Natural killer cell (primary cell): ENCODE measurements at regions not wholly inside any gene's neighbourhood (a gene's known extent, or its start where the extent isn't known, plus 50 kb on each side); places are given as distances from the start of the nearest gene placed in this dataset.

Experiments
- ATAC-seq, 3 donors: fragments of 150-1000 bp in 2 of 3; fragments of 200-7000 bp in 1 of 3; cut with Tn5 transposase; 1 replicate in 1 of 3; 2 replicates in 2 of 3; pipeline ENCODE4 v1.10.0; 2021; ENCODE audit warnings: mild to moderate bottlenecking in 2 of 3, moderate library complexity in 2 of 3
- DNase-seq, 2 donors: peaks; one replicate each; pipeline versions ENCODE4 v3.0.0 to v3.0.0-alpha.2; 2013 to 2021; ENCODE audit warnings: mixed read lengths in 1 of 2
- H3K27ac ChIP-seq: one replicate; pipeline ENCODE4 v1.5.1; 2013; ENCODE audit warnings: mild to moderate bottlenecking, low read length
- H3K27me3 ChIP-seq: one replicate; pipeline ENCODE4 v1.6.1; 2013; ENCODE audit warnings: low read length; ENCODE audit not compliant: control insufficient read depth, insufficient read depth
- H3K36me3 ChIP-seq: one replicate; pipeline ENCODE4 v1.6.1; 2013; ENCODE audit warnings: low read length; ENCODE audit not compliant: control insufficient read depth, insufficient read depth
- H3K4me1 ChIP-seq: one replicate; pipeline ENCODE4 v1.6.1; 2013; ENCODE audit warnings: low read length; ENCODE audit not compliant: control insufficient read depth, insufficient read depth
- H3K4me3 ChIP-seq: one replicate; pipeline ENCODE4 v1.5.1; 2013; ENCODE audit warnings: low read length
- H3K9me3 ChIP-seq: one replicate; pipeline ENCODE4 v1.6.1; 2013; ENCODE audit warnings: low read length; ENCODE audit not compliant: control insufficient read depth, insufficient read depth
- H3K27ac Mint-ChIP-seq, 2 donors: one replicate each; pipeline ENCODE4 v1.8.0; 2022; ENCODE audit warnings: mild to moderate bottlenecking in 2 of 2, mixed read lengths in 2 of 2, moderate library complexity in 1 of 2
- H3K27me3 Mint-ChIP-seq, 2 donors: one replicate each; pipeline ENCODE4 v1.8.0; 2022; ENCODE audit warnings: low read depth in 2 of 2, mixed read lengths in 2 of 2
- H3K36me3 Mint-ChIP-seq: one replicate; pipeline ENCODE4 v1.8.0; 2022; ENCODE audit warnings: mixed read lengths
- H3K4me1 Mint-ChIP-seq, 2 donors: one replicate each; pipeline ENCODE4 v1.8.0; 2022; ENCODE audit warnings: mixed read lengths in 2 of 2
- H3K4me3 Mint-ChIP-seq: one replicate; pipeline ENCODE4 v1.8.0; 2022; ENCODE audit warnings: mild to moderate bottlenecking, moderate library complexity, mixed read lengths
- H3K9me3 Mint-ChIP-seq, 2 donors: one replicate each; pipeline ENCODE4 v1.8.0; 2022; ENCODE audit warnings: mixed read lengths in 2 of 2
- CTCF ChIP-seq: fragments of 200-600 bp; IDR thresholded peaks from one replicate; pipeline ENCODE4 v1.8.0; 2022; ENCODE audit warnings: antibody characterized with exemption
- WGBS: methylation state at CpG from one replicate; pipeline ENCODE4 v1.1.7; 2013; ENCODE audit warnings: missing lambda C conversion rate; ENCODE audit not compliant: insufficient coverage; 5-methylcytosine and 5-hydroxymethylcytosine counted together
- intact Hi-C: fragments of 100-400 bp; cut with micrococcal nuclease; formaldehyde crosslinking; loops from one replicate; pipeline ENCODE4 v1.14.2; 2022

GRCh38 chr4:138901177-138901576, 114.4 kb upstream of the NOCT start:
- H3K27me3 ChIP-seq = no peaks in the 10 kb centered on the region
- no peaks in the 10 kb centered on the region for H3K4me1 ChIP-seq
- H3K27me3 Mint-ChIP-seq = no peaks in the 10 kb centered on the region
- DNase-seq = no peak
- WGBS = 98% methylated on average over 4 of the region's 4 CpGs
- ATAC-seq = no peak
- no peak for TF ChIP-seq CTCF
- no peaks in the 10 kb centered on the region for H3K4me1 Mint-ChIP-seq
- no peak overlapping the region for H3K4me3 Mint-ChIP-seq
- H3K36me3 ChIP-seq = no peaks in the 10 kb centered on the region
- no peak overlapping the region for H3K27ac ChIP-seq
- H3K36me3 Mint-ChIP-seq = no peaks in the 10 kb centered on the region
- intact Hi-C loops = no loop called here
- H3K27ac Mint-ChIP-seq = no peak overlapping the region
- no peaks in the 10 kb centered on the region for H3K9me3 Mint-ChIP-seq
- no peaks in the 10 kb centered on the region for H3K9me3 ChIP-seq
- no peak overlapping the region for H3K4me3 ChIP-seq

- no peak for TF ChIP-seq CTCF
- no peak overlapping the region for H3K27ac ChIP-seq
- no peak overlapping the region for H3K4me3 Mint-ChIP-seq
- no peaks in the 10 kb centered on the region for H3K9me3 ChIP-seq
- H3K36me3 ChIP-seq = no peaks in the 10 kb centered on the region
- ATAC-seq (no peak), DNase-seq (no peak)
- intact Hi-C loops = no loop called here
- H3K27me3 ChIP-seq = no peaks in the 10 kb centered on the region
- H3K36me3 Mint-ChIP-seq = no peaks in the 10 kb centered on the region
- no peak overlapping the region for H3K27ac Mint-ChIP-seq
- no peak overlapping the region for H3K4me3 ChIP-seq
- no peaks in the 10 kb centered on the region for H3K9me3 Mint-ChIP-seq
- H3K4me1 ChIP-seq = no peaks in the 10 kb centered on the region
- no peaks in the 10 kb centered on the region for H3K27me3 Mint-ChIP-seq
- 75% methylated on average over 2 of the region's 3 CpGs for WGBS
- no peaks in the 10 kb centered on the region for H3K4me1 Mint-ChIP-seq
Measured at GRCh38 chr4:138899999-138900398, 115.6 kb upstream of the NOCT start.

- Histone ChIP-seq H3K36me3 (no peaks in the 10 kb centered on the region), H3K4me3 (no peak overlapping the region), H3K4me1 (no peaks in the 10 kb centered on the region), H3K27ac (no peak overlapping the region), H3K9me3 (no peaks in the 10 kb centered on the region), H3K27me3 (no peaks in the 10 kb centered on the region)
- Mint-ChIP-seq H3K4me3 (no peak overlapping the region), H3K9me3 (no peaks in the 10 kb centered on the region), H3K27ac (no peak overlapping the region), H3K27me3 (peaks cover 0 to 2% of the 10 kb centered on the region in 2 donors), H3K36me3 (no peaks in the 10 kb centered on the region), H3K4me1 (no peaks in the 10 kb centered on the region)
- ATAC-seq (no peak), DNase-seq (no peak)
- WGBS = 74% methylated on average over 2 of the region's 2 CpGs
- no peak for TF ChIP-seq CTCF
- intact Hi-C loops = no loop called here
Measured at GRCh38 chr4:138898282-138898681, 117.3 kb upstream of the NOCT start.

GRCh38 chr4:138897811-138898226, 117.8 kb upstream of the NOCT start:
- intact Hi-C loops = no loop called here
- 55% methylated on average over 2 of the region's 2 CpGs for WGBS
- H3K4me1 Mint-ChIP-seq = no peaks in the 10 kb centered on the region

More at GRCh38 chr4:138897811-138898226, 117.8 kb upstream of the NOCT start:
- no peak for TF ChIP-seq CTCF
- no peaks in the 10 kb centered on the region for H3K36me3 Mint-ChIP-seq
- no peaks in the 10 kb centered on the region for H3K9me3 ChIP-seq
- ATAC-seq = no peak
- no peaks in the 10 kb centered on the region for H3K9me3 Mint-ChIP-seq
- no peak for DNase-seq
- no peak overlapping the region for H3K27ac ChIP-seq
- H3K4me3 Mint-ChIP-seq = no peak overlapping the region
- H3K4me1 ChIP-seq = no peaks in the 10 kb centered on the region
- no peaks in the 10 kb centered on the region for H3K27me3 ChIP-seq
- peaks cover 0 to 2% of the 10 kb centered on the region in 2 donors for H3K27me3 Mint-ChIP-seq
- no peak overlapping the region for H3K4me3 ChIP-seq
- H3K27ac Mint-ChIP-seq = no peak overlapping the region
- no peaks in the 10 kb centered on the region for H3K36me3 ChIP-seq
